Esophagus muscularis mucosa (tissue), 4 donors: ENCODE measurements at regions not wholly inside any gene's neighbourhood (a gene's known extent, or its start where the extent isn't known, plus 50 kb on each side); places are given as distances from the start of the nearest gene placed in this dataset.

Source experiments
- DNase-seq: peaks from one replicate; pipeline ENCODE4 v3.0.0-alpha.2; 2017; ENCODE audit errors: extremely low spot score
- H3K27ac ChIP-seq, 4 donors: fragments of 200-600 bp; sonication (generic); replicated peaks in 1 of 4; 1 replicate in 3 of 4; 2 replicates in 1 of 4; pipeline ENCODE4 v1.5.1; 2016 to 2019; ENCODE audit warnings: mild to moderate bottlenecking in 1 of 4
- H3K27me3 ChIP-seq, 4 donors: fragments of 200-600 bp; sonication (generic); one replicate each; pipeline versions ENCODE4 v1.5.1 to v1.6.0; 2016 to 2019
- H3K36me3 ChIP-seq, 4 donors: fragments of 200-600 bp; sonication (generic); one replicate each; pipeline ENCODE4 v1.5.1; 2016 to 2019
- H3K4me1 ChIP-seq, 4 donors: fragments of 200-600 bp; sonication (generic); one replicate each; pipeline ENCODE4 v1.5.1; 2016 to 2019
- H3K4me3 ChIP-seq, 4 donors: fragments of 200-600 bp; sonication (generic); 1 replicate in 2 of 4; 2 replicates in 2 of 4; pipeline ENCODE4 v1.5.1; 2016 to 2019; ENCODE audit warnings: mild to moderate bottlenecking in 4 of 4, moderate library complexity in 1 of 4
- H3K9me3 ChIP-seq, 4 donors: fragments of 200-600 bp; sonication (generic); 1 replicate in 3 of 4; 2 replicates in 1 of 4; pipeline ENCODE4 v1.5.1; 2016 to 2019
- CTCF ChIP-seq, 3 experiments: fragments of 200-600 bp in 2 of 3; fragments of 450-650 bp in 1 of 3; sonication (generic) in 2 of 3; IDR thresholded peaks; one replicate each; pipeline ENCODE4 v1.5.1; 2017 to 2019; ENCODE audit warnings: antibody characterized with exemption in 3 of 3, mild to moderate bottlenecking in 2 of 3, moderate library complexity in 1 of 3
- EP300 ChIP-seq: sonication (generic); formaldehyde crosslinking; IDR thresholded peaks from one replicate; pipeline ENCODE4 v1.6.1; 2017; ENCODE audit warnings: antibody characterized with exemption
- POLR2A ChIP-seq: fragments of 450-650 bp; IDR thresholded peaks from one replicate; pipeline ENCODE4 v1.6.1; 2017; ENCODE audit warnings: antibody characterized with exemption, moderate library complexity, mild to moderate bottlenecking, low read depth
- POLR2AphosphoS5 ChIP-seq, 2 donors: sonication (generic); formaldehyde crosslinking; IDR thresholded peaks; one replicate each; pipeline ENCODE4 v1.6.1; 2017; ENCODE audit warnings: antibody characterized with exemption in 2 of 2
- WGBS: methylation state at CpG from one replicate; pipeline ENCODE4 v1.1.5; 2018; 5-methylcytosine and 5-hydroxymethylcytosine counted together
- intact Hi-C: fragments of 100-400 bp; cut with DNase I; formaldehyde crosslinking; loops from one replicate; pipeline ENCODE4 v1.15.1; 2023

GRCh38 chr7:13028036-13028824 lies 340.8 kb downstream of the ARL4A start:
- Histone ChIP-seq H3K27me3 (no peaks in the 10 kb centered on the region), H3K4me1 (peaks cover 0 to 8% (median 0%) of the 10 kb centered on the region in 4 donors), H3K36me3 (no peaks in the 10 kb centered on the region), H3K9me3 (no peaks in the 10 kb centered on the region), H3K4me3 (no peak overlapping the region), H3K27ac (peak overlapping the region in 1 of 4 donors; percentile 14)
- WGBS: 77% methylated on average over 4 of the region's 4 CpGs
- intact Hi-C loops: no loop called here
- DNase-seq: no peak
- TF ChIP-seq POLR2AphosphoS5 (IDR thresholded peaks at IDR 0.05) (no peak), POLR2A (no peak), EP300 (no peak), CTCF (IDR thresholded peaks at IDR 0.05) (no peak)

GRCh38 chr7:13028825-13029099 lies 341.3 kb downstream of the ARL4A start:
- no peaks in the 10 kb centered on the region for H3K9me3 ChIP-seq
- no peak for DNase-seq
- no peak for TF ChIP-seq CTCF (IDR thresholded peaks at IDR 0.05)
- TF ChIP-seq POLR2A: no peak
- no peak for TF ChIP-seq EP300
- TF ChIP-seq POLR2AphosphoS5 (IDR thresholded peaks at IDR 0.05): no peak
- no peaks in the 10 kb centered on the region for H3K36me3 ChIP-seq
- intact Hi-C loops: no loop called here
- H3K4me3 ChIP-seq: no peak overlapping the region
- WGBS: 57% methylated on average over 2 of the region's 2 CpGs
- H3K27me3 ChIP-seq: no peaks in the 10 kb centered on the region
- peak overlapping the region in 1 of 4 donors; percentile 14 for H3K27ac ChIP-seq
- H3K4me1 ChIP-seq: peaks cover 0 to 8% (median 0%) of the 10 kb centered on the region in 4 donors

GRCh38 chr7:13031468-13031867 lies 344.0 kb downstream of the ARL4A start:
- intact Hi-C loops: no loop called here
- Histone ChIP-seq H3K27ac (no peak overlapping the region), H3K36me3 (no peaks in the 10 kb centered on the region), H3K4me3 (no peak overlapping the region), H3K27me3 (no peaks in the 10 kb centered on the region), H3K4me1 (peaks cover 0 to 3% (median 0%) of the 10 kb centered on the region in 4 donors), H3K9me3 (no peaks in the 10 kb centered on the region)
- TF ChIP-seq POLR2A (no peak), POLR2AphosphoS5 (IDR thresholded peaks at IDR 0.05) (no peak), EP300 (no peak), CTCF (IDR thresholded peaks at IDR 0.05) (no peak)
- no peak for DNase-seq
- 84% methylated on average over 3 of the region's 3 CpGs for WGBS

GRCh38 chr7:13032084-13032483 lies 344.7 kb downstream of the ARL4A start:
- Histone ChIP-seq H3K4me1 (peaks cover 0 to 3% (median under 1%) of the 10 kb centered on the region in 4 donors), H3K36me3 (no peaks in the 10 kb centered on the region), H3K27ac (no peak overlapping the region), H3K4me3 (no peak overlapping the region), H3K9me3 (no peaks in the 10 kb centered on the region), H3K27me3 (no peaks in the 10 kb centered on the region)
- intact Hi-C loops: no loop called here
- TF ChIP-seq POLR2A (no peak), POLR2AphosphoS5 (IDR thresholded peaks at IDR 0.05) (no peak), CTCF (IDR thresholded peaks at IDR 0.05) (no peak), EP300 (no peak)
- DNase-seq: no peak
- WGBS: 94% methylated on average over 2 of the region's 2 CpGs

GRCh38 chr7:13032576-13032975 lies 345.1 kb downstream of the ARL4A start:
- intact Hi-C loops: no loop called here
- H3K4me3 ChIP-seq: no peak overlapping the region
- H3K27me3 ChIP-seq: no peaks in the 10 kb centered on the region
- no peak overlapping the region for H3K27ac ChIP-seq
- no peaks in the 10 kb centered on the region for H3K36me3 ChIP-seq
- H3K9me3 ChIP-seq: no peaks in the 10 kb centered on the region
- DNase-seq: no peak
- peaks cover 0 to 5% (median 3%) of the 10 kb centered on the region in 4 donors for H3K4me1 ChIP-seq
- WGBS: 36% methylated on average over 2 of the region's 2 CpGs
- no peak for TF ChIP-seq POLR2A
- TF ChIP-seq CTCF (IDR thresholded peaks at IDR 0.05): no peak
- no peak for TF ChIP-seq EP300
- TF ChIP-seq POLR2AphosphoS5 (IDR thresholded peaks at IDR 0.05): no peak
